Upper lobe of left lung (tissue), 4 donors: ENCODE measurements at regions not wholly inside any gene's neighbourhood (a gene's known extent, or its start where the extent isn't known, plus 50 kb on each side); places are given as distances from the start of the nearest gene placed in this dataset.

Experiments
- CTCF ChIP-seq, 6 experiments: fragments of 450-650 bp in 4 of 6; fragments of 200-600 bp in 2 of 6; sonication (generic) in 2 of 6; IDR thresholded peaks; one replicate each; pipeline ENCODE4 v1.5.1; 2016 to 2019; ENCODE audit warnings: antibody characterized with exemption in 6 of 6
- POLR2AphosphoS5 ChIP-seq, 2 donors: sonication (generic); formaldehyde crosslinking; IDR thresholded peaks; one replicate each; pipeline ENCODE4 v1.5.1; 2017; ENCODE audit warnings: antibody characterized with exemption in 2 of 2

GRCh38 chr13:91066745-91067144 is 280.7 kb upstream of the MIR17HG start:
- TF ChIP-seq CTCF (IDR thresholded peaks at IDR 0.05) (no peak), POLR2AphosphoS5 (IDR thresholded peaks at IDR 0.05) (no peak)
